ENCODE measurements at regions not wholly inside any gene's neighbourhood (a gene's known extent, or its start where the extent isn't known, plus 50 kb on each side); places are given as distances from the start of the nearest gene placed in this dataset.
"Not testable (repeated sequence)": the region's sequence is repeated elsewhere in the genome, so short reads cannot be mapped to it uniquely, and the experiment has no call there.

GRCh38 chr15:24531235-24531634 is 144.3 kb upstream of the NPAP1 start:
- not testable (repeated sequence) for H3K79me2 ChIP-seq (ENCODE audit: insufficient read depth, low read length); H3K4me1 ChIP-seq (ENCODE audit: insufficient read depth, low read length); H3K79me1 ChIP-seq (ENCODE audit: insufficient read depth, low read depth, low read length, poor library complexity, severe bottlenecking); H3K4me1 Mint-ChIP-seq; H3T11ph ChIP-seq (ENCODE audit: low read length); H3K4me2 ChIP-seq (ENCODE audit: insufficient read depth, insufficient read length, low read length); H3K9ac ChIP-seq (ENCODE audit: extremely low read depth, insufficient read length, low read length); H3K36me3 Mint-ChIP-seq (ENCODE audit: insufficient read depth in 1 of 3, low read depth in 3 of 3); H4K91ac ChIP-seq (ENCODE audit: insufficient read length, low read depth, low read length); H3K23ac ChIP-seq (ENCODE audit: insufficient read length, low read depth, low read length); H3K4me3 Mint-ChIP-seq; DNase-seq; H3K27ac Mint-ChIP-seq; H3K14ac ChIP-seq (ENCODE audit: insufficient read depth, low read length); H2BK120ac ChIP-seq (ENCODE audit: low read depth, low read length, poor library complexity, severe bottlenecking); H4K8ac ChIP-seq (replicated peaks; ENCODE audit: insufficient read length, low read depth, low read length); H2BK15ac ChIP-seq (ENCODE audit: low read depth, low read length); H4K5ac ChIP-seq (ENCODE audit: insufficient read length, low read depth, low read length); H3K23me2 ChIP-seq (ENCODE audit: insufficient read length, low read depth, low read length, poor library complexity, severe bottlenecking); H2BK5ac ChIP-seq (ENCODE audit: insufficient read length, low read length); H3K27me3 Mint-ChIP-seq (ENCODE audit: low read depth); H2AFZ ChIP-seq (ENCODE audit: low read length); H3K27ac ChIP-seq (ENCODE audit: insufficient read length, low read depth, low read length); H3K4ac ChIP-seq (ENCODE audit: low read depth, low read length); H4K20me1 ChIP-seq (ENCODE audit: control insufficient read depth, insufficient read depth, insufficient read length); H3K56ac ChIP-seq (ENCODE audit: insufficient read length, low read depth, low read length); H2BK20ac ChIP-seq (ENCODE audit: low read depth, low read length, poor library complexity, severe bottlenecking); H3K18ac ChIP-seq (ENCODE audit: insufficient read length, low read depth, low read length); H2BK12ac ChIP-seq (ENCODE audit: insufficient read length, low read depth, low read length); H3K27me3 ChIP-seq (ENCODE audit: insufficient read depth, low read length); H2AK5ac ChIP-seq (ENCODE audit: insufficient read length, low read length)
- no CpG with 5 or more reads among the region's 3 CpGs for WGBS (ENCODE audit: extremely low coverage, insufficient read length, low lambda C conversion rate)
- peaks cover 10% of the 10 kb centered on the region for H3K9me3 ChIP-seq (ENCODE audit: control insufficient read depth, low read depth, low read length)
- H3K9me3 Mint-ChIP-seq = peaks cover 39 to 45% of the 10 kb centered on the region in 2 experiments

- peaks cover 10% of the 10 kb centered on the region for H3K9me3 ChIP-seq (ENCODE audit: control insufficient read depth, low read depth, low read length)
- H3K23ac ChIP-seq (ENCODE audit: insufficient read length, low read depth, low read length); H4K8ac ChIP-seq (replicated peaks; ENCODE audit: insufficient read length, low read depth, low read length); H3K27ac ChIP-seq (ENCODE audit: insufficient read length, low read depth, low read length); H4K91ac ChIP-seq (ENCODE audit: insufficient read length, low read depth, low read length); H3T11ph ChIP-seq (ENCODE audit: low read length); H3K27ac Mint-ChIP-seq; H3K4me1 ChIP-seq (ENCODE audit: insufficient read depth, low read length); H2BK15ac ChIP-seq (ENCODE audit: low read depth, low read length); H2BK12ac ChIP-seq (ENCODE audit: insufficient read length, low read depth, low read length); H2AK5ac ChIP-seq (ENCODE audit: insufficient read length, low read length); H3K4ac ChIP-seq (ENCODE audit: low read depth, low read length); H3K56ac ChIP-seq (ENCODE audit: insufficient read length, low read depth, low read length); H3K9ac ChIP-seq (ENCODE audit: extremely low read depth, insufficient read length, low read length); H2AFZ ChIP-seq (ENCODE audit: low read length); H3K4me2 ChIP-seq (ENCODE audit: insufficient read depth, insufficient read length, low read length); H3K18ac ChIP-seq (ENCODE audit: insufficient read length, low read depth, low read length); H2BK120ac ChIP-seq (ENCODE audit: low read depth, low read length, poor library complexity, severe bottlenecking); H4K20me1 ChIP-seq (ENCODE audit: control insufficient read depth, insufficient read depth, insufficient read length); H4K5ac ChIP-seq (ENCODE audit: insufficient read length, low read depth, low read length); H2BK20ac ChIP-seq (ENCODE audit: low read depth, low read length, poor library complexity, severe bottlenecking); H3K14ac ChIP-seq (ENCODE audit: insufficient read depth, low read length); H3K4me3 Mint-ChIP-seq; H2BK5ac ChIP-seq (ENCODE audit: insufficient read length, low read length); H3K27me3 ChIP-seq (ENCODE audit: insufficient read depth, low read length); H3K36me3 Mint-ChIP-seq (ENCODE audit: insufficient read depth in 1 of 3, low read depth in 3 of 3); H3K27me3 Mint-ChIP-seq (ENCODE audit: low read depth); H3K23me2 ChIP-seq (ENCODE audit: insufficient read length, low read depth, low read length, poor library complexity, severe bottlenecking); H3K79me2 ChIP-seq (ENCODE audit: insufficient read depth, low read length); DNase-seq; H3K79me1 ChIP-seq (ENCODE audit: insufficient read depth, low read depth, low read length, poor library complexity, severe bottlenecking); H3K4me1 Mint-ChIP-seq: not testable (repeated sequence)
- no CpG with 5 or more reads among the region's 1 CpG for WGBS (ENCODE audit: extremely low coverage, insufficient read length, low lambda C conversion rate)
- peaks cover 46 to 48% of the 10 kb centered on the region in 2 experiments for H3K9me3 Mint-ChIP-seq
These were observed 141.5 kb upstream of the NPAP1 start for GRCh38 chr15:24534032-24534431.
